Heart left ventricle (tissue), 16 donors: ENCODE measurements at regions not wholly inside any gene's neighbourhood (a gene's known extent, or its start where the extent isn't known, plus 50 kb on each side); places are given as distances from the start of the nearest gene placed in this dataset.

Experiments used
- ATAC-seq, 4 donors: fragments of 200-7000 bp; cut with Tn5 transposase; one replicate each; pipeline ENCODE4 v1.9.1; 2020 to 2022; ENCODE audit warnings: moderate library complexity in 4 of 4, mild to moderate bottlenecking in 3 of 4, moderate number of reproducible peaks in 1 of 4
- DNase-seq, 5 donors: peaks; one replicate each; pipeline ENCODE4 v3.0.0-alpha.2; 2020
- H3K27ac ChIP-seq, 12 donors: fragments of 200-600 bp; sonication (generic) in 4 of 12; one replicate each; pipeline versions ENCODE4 v1.5.0 to v1.8.0; 2016 to 2022; ENCODE audit warnings: mild to moderate bottlenecking in 2 of 12
- H3K27me3 ChIP-seq, 9 donors: fragments of 200-600 bp; sonication (generic) in 2 of 9; one replicate each; pipeline versions ENCODE4 v1.5.1 to v1.8.0; 2016 to 2022; ENCODE audit warnings: mild to moderate bottlenecking in 3 of 9
- H3K36me3 ChIP-seq, 9 donors: fragments of 200-600 bp; sonication (generic) in 2 of 9; one replicate each; pipeline versions ENCODE4 v1.5.0 to v1.8.0; 2018 to 2022; ENCODE audit warnings: mild to moderate bottlenecking in 2 of 9
- H3K4me1 ChIP-seq, 12 donors: fragments of 200-600 bp; sonication (generic) in 4 of 12; one replicate each; pipeline versions ENCODE4 v1.5.0 to v1.8.0; 2016 to 2022; ENCODE audit warnings: mild to moderate bottlenecking in 3 of 12
- H3K4me3 ChIP-seq, 12 donors: fragments of 200-600 bp; sonication (generic) in 4 of 12; one replicate each; pipeline versions ENCODE4 v1.5.0 to v1.8.0; 2017 to 2022; ENCODE audit warnings: mild to moderate bottlenecking in 9 of 12, moderate library complexity in 4 of 12
- H3K9me3 ChIP-seq, 12 donors: fragments of 200-600 bp; sonication (generic) in 4 of 12; one replicate each; pipeline versions ENCODE4 v1.5.0 to v1.8.0; 2016 to 2022; ENCODE audit warnings: mild to moderate bottlenecking in 1 of 12
- CTCF ChIP-seq, 12 donors: fragments of 200-600 bp; sonication (generic) in 4 of 12; IDR thresholded peaks; one replicate each; pipeline versions ENCODE4 v1.5.0 to v1.8.0; 2018 to 2022; ENCODE audit warnings: antibody characterized with exemption in 12 of 12, mild to moderate bottlenecking in 5 of 12
- POLR2A ChIP-seq, 2 donors: fragments of 450-650 bp; IDR thresholded peaks; one replicate each; pipeline ENCODE4 v1.6.1; 2017; ENCODE audit warnings: antibody characterized with exemption in 2 of 2, mild to moderate bottlenecking in 2 of 2, moderate library complexity in 2 of 2
- WGBS, 4 donors: extraction: QIAGEN DNeasy Blood & Tissue Kit in 2 of 4; methylation state at CpG; one replicate each; pipeline versions ENCODE4 v1.1.5 to v1.1.7; 2013 to 2018; 5-methylcytosine and 5-hydroxymethylcytosine counted together
- intact Hi-C, 10 donors: fragments of 100-400 bp; cut with DNase I; formaldehyde crosslinking; loops; one replicate each; pipeline versions ENCODE4 v1.11.1 to v1.14.2; 2022
- donor health status: ischemic (EF 13 %, LVEDD 7.1; RV severe dilation, severe dysfunction).
- donor health status: healthy with polysubstance abuse.
- donor health status: DM: no; HTN: yes; CAD: no.
- donor health status: DM: no; HTN: no; CAD: no.
- donor health status: ischemic (EF 25% LVEDD 6.9; RV normal size, moderate dysfunction).
- donor health status: ischemic (EF 25% LVEDD 5.7; RV mildly dilated, moderate dysfunction).
- donor health status: healthy.
- donor health status: DM: yes; HTN: yes; CAD: no.
- donor health status: ischemic (EF 35%, LVEDD 5.7; RV mildly dilated, moderate dysfunction).
- donor health status: nonischemic (EF 11% LVEDD 7.7; RV severe dilation, severe dysfunction).
- donor health status: DM: yes; HTN: yes; CAD: no.
- donor health status: PGD.
- donor health status: ischemic (EF 29% LVEDD 5.4; RV normal size, mild dysfunction).
- donor health status: nonischemic (EF 23%, LVEDD 6.1; RV moderate dilation, normal function).

GRCh38 chr9:89986190-89986589 is 381.4 kb downstream of the GADD45G start:
- TF ChIP-seq POLR2A (IDR thresholded peaks at IDR 0.05), result no peak
- no peak for TF ChIP-seq CTCF (IDR thresholded peaks at IDR 0.05)
- Histone ChIP-seq H3K27me3 (no peaks in the 10 kb centered on the region), H3K9me3 (no peaks in the 10 kb centered on the region), H3K36me3 (no peaks in the 10 kb centered on the region), H3K4me1 (peaks cover 0 to 16% (median 6%) of the 10 kb centered on the region in 12 donors), H3K27ac (no peak overlapping the region), H3K4me3 (no peak overlapping the region)
- no peak for DNase-seq
- intact Hi-C loops, result no loop called here
- 82 to 89% (median 85%) methylated on average over 2 of the region's 2 CpGs for WGBS, 4 donors
- ATAC-seq, result no peak

- Histone ChIP-seq H3K36me3 (no peaks in the 10 kb centered on the region), H3K27ac (peak overlapping the region in 6 of 12 donors; percentile 5 to 62 (median 18)), H3K27me3 (no peaks in the 10 kb centered on the region), H3K4me1 (peaks cover 0 to 32% (median 18%) of the 10 kb centered on the region in 12 donors), H3K9me3 (no peaks in the 10 kb centered on the region), H3K4me3 (no peak overlapping the region)
- intact Hi-C loops, result no loop called here
- TF ChIP-seq CTCF (IDR thresholded peaks at IDR 0.05) (no peak), POLR2A (IDR thresholded peaks at IDR 0.05) (no peak)
- 30 to 48% (median 37%) methylated on average over 1 of the region's 1 CpG for WGBS, 4 donors
- peak in 1 of 4 donors; percentile 58 for ATAC-seq
- no peak for DNase-seq
Measured at GRCh38 chr9:89988458-89988857, 383.6 kb downstream of the GADD45G start.

GRCh38 chr9:89991204-89991790 is 386.5 kb downstream of the GADD45G start:
- Histone ChIP-seq H3K4me1 (peaks cover 0 to 47% (median 33%) of the 10 kb centered on the region in 12 donors), H3K4me3 (no peak overlapping the region), H3K27ac (no peak overlapping the region), H3K36me3 (no peaks in the 10 kb centered on the region), H3K9me3 (no peaks in the 10 kb centered on the region), H3K27me3 (no peaks in the 10 kb centered on the region)
- ATAC-seq (no peak), DNase-seq (no peak)
- TF ChIP-seq CTCF (IDR thresholded peaks at IDR 0.05) (no peak), POLR2A (IDR thresholded peaks at IDR 0.05) (no peak)
- intact Hi-C loops, result loop anchor here in 3 of 10 donors (5.0 to 10.0 kb wide), 2 partner anchors 384 to 386 kb away; partner anchors contain the start of gene GADD45G (in 3 of the 3)
- 88 to 93% (median 90%) methylated on average over 7 of the region's 7 CpGs for WGBS, 4 donors

GRCh38 chr9:89992326-89993198 is 387.8 kb downstream of the GADD45G start:
- WGBS, 4 donors, result 52 to 54% (median 53%) methylated on average over 13 to 16 of the region's 16 CpGs
- Histone ChIP-seq H3K36me3 (no peaks in the 10 kb centered on the region), H3K4me1 (peaks cover 0 to 47% (median 33%) of the 10 kb centered on the region in 12 donors), H3K27me3 (no peaks in the 10 kb centered on the region), H3K9me3 (no peaks in the 10 kb centered on the region), H3K4me3 (no peak overlapping the region), H3K27ac (peak overlapping the region in 5 of 12 donors; percentile 27 to 69 (median 53))
- DNase-seq (no peak), ATAC-seq (peak; percentile 16 to 53 (median 28))
- TF ChIP-seq POLR2A (IDR thresholded peaks at IDR 0.05) (no peak), CTCF (IDR thresholded peaks at IDR 0.05) (no peak)
- intact Hi-C loops, result loop anchor here in 3 of 10 donors (5.0 to 10.0 kb wide), 2 partner anchors 385 to 388 kb away; partner anchors contain the start of gene GADD45G (in 3 of the 3)
